LNCAP (cell line): ENCODE measurements at regions not wholly inside any gene's neighbourhood (a gene's known extent, or its start where the extent isn't known, plus 50 kb on each side); places are given as distances from the start of the nearest gene placed in this dataset.

Experiments
- CTCF ChIP-seq: fragments of 450-650 bp; IDR thresholded peaks from 2 replicates; pipeline ENCODE4 v1.5.1; 2017; ENCODE audit warnings: mild to moderate bottlenecking

DNA sequence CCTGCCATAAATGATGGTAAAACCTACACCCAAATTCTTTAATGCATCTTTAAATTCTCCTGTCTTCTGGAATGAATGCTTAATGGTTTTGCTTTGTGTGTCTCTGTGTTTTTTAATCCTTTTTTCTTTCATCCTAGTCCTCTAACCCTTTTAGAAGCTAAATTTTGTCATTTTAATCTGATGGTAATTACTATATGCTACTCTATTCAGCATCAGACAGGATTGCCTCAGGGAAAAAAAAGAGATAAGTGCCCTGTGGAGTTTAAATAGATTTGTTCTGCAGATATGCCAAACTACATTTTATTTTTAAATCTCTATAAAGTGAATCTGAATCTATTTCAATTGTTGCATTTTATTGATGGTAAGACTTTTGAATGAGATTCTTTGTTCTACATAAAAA lies 966.8 kb downstream of the NSUN3 start:
- TF ChIP-seq CTCF = no peak

GRCh38 chr3:95036526-95037021 lies 973.7 kb downstream of the NSUN3 start:
- TF ChIP-seq CTCF = no peak

DNA sequence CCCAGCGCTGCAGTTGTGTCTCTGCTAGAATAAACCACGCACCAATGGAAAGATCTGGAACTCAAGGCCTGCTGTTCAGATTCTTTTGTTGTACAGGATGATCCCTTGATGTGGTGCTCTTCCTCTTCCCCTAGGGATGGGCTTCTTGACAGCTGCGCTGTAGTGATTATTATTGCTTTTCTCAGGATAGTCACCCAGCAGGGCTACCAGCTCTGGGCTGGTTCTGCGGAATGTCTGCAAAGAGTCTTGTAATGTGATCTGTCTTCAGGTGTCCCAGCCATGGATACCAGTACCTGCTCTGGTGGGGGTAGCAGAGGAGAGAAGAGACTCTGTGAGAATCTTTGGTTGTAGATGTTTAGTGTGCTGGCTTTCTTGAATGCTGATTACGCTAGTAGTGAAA lies 974.2 kb downstream of the NSUN3 start:
- no peak for TF ChIP-seq CTCF

- TF ChIP-seq CTCF = no peak
Observed at GRCh38 chr3:95037927-95038326, 975.1 kb downstream of the NSUN3 start.

DNA sequence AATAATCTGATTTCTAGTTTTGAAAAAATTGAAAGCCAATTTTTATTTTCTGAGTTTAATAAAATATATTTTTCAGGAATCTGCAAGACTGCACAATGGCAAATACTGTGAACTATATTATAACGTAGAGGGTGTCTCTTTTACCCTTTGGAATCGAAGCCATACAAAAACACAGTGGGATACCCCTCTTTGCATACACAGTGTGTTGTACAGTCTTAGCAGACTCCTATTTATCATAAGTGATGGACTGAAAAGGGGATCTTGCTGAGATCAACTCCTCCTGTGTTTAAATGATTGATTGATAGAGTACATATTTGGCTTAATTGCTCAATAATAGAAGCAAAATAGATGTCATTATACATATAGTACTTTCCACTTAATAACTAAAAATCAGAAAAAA lies 981.2 kb downstream of the NSUN3 start:
- no peak for TF ChIP-seq CTCF

GRCh38 chr3:95048564-95048963 lies 985.7 kb downstream of the NSUN3 start:
- TF ChIP-seq CTCF = no peak

DNA sequence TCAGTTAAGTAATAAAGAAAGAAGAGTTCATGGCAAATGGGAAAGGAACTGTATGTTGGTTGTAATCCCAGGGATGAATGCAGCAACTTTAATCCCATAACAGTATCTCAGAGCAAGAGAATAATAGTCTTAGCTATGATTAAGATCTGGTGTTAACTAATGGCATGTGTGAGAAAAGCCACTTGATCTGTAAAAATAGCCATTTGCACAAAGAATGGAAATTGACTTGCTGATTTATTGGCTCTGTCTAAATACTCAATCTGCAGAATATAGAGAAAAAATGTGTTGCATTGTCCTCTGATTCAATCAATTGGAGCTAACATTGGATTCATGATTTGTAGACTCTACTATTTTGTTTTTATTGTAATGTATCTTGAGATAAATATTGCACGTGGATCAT lies 987.0 kb downstream of the NSUN3 start:
- no peak for TF ChIP-seq CTCF

DNA sequence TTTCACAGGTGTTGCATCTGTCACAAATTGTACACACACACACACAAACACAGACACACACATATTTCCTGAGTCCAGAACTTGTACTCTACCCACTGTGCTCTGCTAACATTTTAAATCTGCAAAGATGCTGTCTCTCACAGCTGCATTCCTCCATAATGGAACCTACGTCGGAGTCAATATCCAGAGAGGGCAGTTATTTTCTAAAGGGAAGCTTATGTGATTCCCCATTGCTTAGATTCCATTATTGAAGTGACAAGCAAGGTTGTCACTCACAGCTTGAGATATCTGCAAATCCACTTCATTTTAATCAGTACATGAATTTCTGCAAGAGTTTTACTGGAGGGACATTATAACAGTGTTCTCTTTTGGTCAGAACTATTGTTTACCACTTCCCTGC lies 992.4 kb downstream of the NSUN3 start:
- TF ChIP-seq CTCF = no peak
